ENCODE measurements at regions not wholly inside any gene's neighbourhood (a gene's known extent, or its start where the extent isn't known, plus 50 kb on each side); places are given as distances from the start of the nearest gene placed in this dataset.
"Not testable (repeated sequence)": the region's sequence is repeated elsewhere in the genome, so short reads cannot be mapped to it uniquely, and the experiment has no call there.

DNA sequence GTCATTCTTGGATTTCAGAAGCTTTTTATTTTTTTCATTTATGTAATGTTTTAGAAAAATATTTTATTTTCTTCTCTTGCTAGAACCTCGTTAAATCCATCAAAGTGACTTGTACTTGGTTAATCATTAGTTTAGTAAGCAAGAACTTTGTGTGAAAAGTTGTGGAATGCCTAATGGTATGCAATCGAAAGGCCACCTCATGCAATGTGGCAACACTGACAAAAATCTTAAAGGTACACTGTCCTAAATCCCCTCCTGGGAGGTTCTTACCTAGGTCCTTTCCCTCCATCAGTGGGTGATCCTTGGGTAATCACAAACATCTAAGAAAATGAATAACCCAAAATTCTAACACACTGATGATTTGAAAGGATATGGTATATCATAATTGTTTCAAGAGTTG lies 304.2 kb downstream of the DNAH5 start:
- DNase-seq: no peak

DNA sequence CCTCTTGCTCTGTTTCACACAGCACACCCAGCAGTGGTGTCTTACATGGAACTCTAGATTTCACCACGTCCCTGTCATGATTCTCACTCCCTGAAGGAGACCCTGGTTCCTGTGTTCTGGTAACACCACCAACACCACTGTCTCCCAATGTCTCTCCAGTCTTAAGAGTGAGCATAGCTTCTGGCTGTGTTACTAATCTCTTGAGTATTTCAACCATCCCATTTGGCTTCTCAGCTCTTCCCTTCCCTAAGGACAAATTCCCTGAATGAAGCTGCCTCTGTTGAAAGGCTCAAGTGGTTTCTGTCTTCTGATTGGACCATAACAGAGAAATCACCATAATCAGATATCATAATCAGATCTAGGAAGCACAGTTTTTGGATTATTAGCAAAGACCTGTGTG lies 311.8 kb downstream of the DNAH5 start:
- no peak for DNase-seq

DNA sequence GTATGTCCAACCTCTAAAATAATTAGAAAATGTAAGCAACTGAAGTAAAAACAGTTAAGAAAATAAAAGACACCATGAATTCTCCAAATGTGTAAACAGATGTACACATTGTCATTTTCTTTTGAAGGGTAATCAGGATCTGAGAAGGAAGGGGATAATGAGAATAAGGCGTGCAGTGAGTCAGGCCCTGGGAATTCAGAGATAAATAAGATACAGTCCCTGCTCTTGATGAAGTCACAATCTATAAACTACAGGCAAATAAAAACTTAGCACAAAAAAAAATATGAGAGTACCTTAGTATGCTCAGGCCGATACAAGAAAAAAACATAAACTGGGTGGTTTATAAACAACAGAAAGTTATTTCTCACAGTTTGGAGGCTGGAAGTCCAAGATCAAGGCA lies 315.3 kb downstream of the DNAH5 start:
- DNase-seq: no peak

DNA sequence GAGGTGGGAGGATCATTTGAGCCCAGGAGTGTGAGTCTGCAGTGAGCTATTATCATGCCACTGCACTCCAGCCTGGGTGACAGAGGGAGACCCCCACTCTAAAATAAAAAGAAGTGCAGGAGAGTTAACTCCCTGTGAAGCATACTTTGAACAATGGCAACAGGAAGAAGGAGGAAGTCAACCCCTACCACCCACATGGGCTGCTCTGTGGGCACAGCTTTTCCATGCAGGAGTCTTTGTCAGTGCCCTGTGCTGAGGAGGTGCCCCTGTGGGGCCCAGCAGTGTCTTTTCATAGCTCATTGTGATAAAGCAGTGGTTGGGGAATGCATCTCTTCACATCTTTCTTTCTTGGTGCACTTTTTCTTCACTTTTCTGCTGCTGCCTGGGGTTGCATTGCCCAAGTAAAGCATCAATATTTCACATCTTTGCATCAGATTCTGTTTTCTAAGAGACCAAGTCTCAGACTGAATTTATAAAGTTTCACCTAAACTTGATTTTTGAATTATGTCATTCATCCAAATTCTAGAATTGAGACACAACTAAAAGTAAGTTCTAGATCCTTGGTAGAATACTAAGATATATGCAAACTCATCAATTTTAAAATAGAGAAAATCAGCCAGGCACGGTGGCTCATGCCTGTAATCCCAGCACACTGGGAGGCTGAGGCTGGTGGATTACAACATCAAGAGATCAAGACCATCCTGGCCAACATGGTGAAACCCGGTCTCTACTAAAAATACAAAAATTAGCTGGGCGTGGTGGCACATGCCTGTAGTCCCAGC lies 316.6 kb downstream of the DNAH5 start:
- no peak for DNase-seq

DNA sequence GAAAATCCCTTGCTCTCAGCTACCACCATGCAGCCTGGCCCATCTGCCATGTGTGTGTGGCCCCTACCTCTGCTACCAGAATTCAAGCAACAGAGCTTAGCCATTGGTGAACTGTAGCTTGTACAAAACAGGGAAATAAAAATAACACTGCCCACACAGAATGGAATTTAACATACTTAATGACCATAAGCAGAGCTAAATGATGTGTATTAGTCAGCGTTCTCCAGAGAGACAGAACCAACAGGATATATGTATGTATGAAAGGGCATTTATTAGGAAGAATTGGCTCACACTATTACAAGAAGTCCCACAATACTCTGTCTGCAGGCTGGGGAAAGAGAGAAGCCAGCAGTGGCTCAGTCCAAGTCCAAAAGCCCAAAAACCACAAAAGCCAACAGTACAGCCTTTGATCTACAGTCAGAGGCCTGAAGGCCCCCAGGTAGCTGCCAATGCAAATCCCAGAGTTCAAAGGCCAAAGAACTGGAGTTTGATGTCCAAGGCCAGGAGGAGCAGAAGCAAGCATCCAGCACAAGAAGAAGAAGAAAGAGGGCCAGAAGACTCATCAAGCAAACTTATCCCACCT lies 318.8 kb downstream of the DNAH5 start:
- no peak for DNase-seq

DNA sequence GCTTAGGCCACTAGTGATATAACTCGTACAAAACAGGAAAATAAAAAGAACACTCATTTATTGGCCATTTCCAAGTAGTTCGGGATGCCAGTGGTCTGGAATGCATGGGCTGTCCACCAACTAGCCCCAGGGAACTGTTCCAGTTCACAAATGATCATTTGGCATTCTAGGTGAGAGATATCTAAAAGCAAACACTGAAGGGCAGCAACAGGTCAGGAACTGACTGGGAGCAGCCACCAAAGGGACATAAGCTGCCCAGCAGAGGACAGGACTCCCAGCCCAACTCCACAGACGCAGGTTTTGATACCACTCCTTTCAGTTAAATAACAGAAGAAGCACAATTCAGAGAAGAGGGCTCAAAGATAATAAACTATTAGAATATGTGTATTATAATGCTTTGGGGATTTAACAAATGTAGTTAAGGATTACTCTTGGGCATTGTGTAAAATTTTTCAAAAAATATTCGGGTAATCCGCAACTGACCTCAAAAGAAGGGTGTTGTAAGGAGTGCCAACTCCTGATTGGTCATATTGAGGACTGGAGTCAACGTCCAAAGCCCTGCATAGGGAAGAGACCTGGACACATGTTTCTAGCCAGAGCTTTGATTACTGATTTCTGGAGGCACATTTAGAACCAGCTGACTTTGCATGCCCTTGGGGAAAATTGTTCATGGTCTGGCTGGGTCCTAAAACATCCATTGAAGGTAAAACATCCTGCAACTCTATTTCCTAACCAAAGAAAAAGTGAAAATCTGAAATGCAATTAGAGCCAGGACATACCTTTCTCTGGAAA lies 320.0 kb downstream of the DNAH5 start:
- DNase-seq: no peak

DNA sequence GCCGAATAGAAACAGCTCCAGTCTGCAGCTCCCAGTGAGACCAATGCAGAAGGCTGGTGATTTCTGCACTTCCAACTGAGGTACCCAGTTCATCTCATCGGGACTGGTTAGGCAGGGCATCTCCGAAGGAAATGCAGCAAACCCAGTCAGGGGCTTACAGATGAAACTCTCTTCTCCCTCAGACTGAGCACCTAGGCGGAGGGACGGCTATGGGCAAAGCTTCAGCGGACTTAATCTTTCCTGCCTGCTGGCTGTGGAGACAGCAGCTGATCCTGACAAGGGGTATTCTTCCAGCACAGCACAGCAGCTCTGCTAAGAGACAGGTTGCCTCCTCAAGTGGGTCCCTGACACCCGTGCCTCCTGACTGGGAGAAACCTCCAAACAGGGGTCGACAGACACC lies 330.9 kb downstream of the DNAH5 start:
- no peak for DNase-seq

DNA sequence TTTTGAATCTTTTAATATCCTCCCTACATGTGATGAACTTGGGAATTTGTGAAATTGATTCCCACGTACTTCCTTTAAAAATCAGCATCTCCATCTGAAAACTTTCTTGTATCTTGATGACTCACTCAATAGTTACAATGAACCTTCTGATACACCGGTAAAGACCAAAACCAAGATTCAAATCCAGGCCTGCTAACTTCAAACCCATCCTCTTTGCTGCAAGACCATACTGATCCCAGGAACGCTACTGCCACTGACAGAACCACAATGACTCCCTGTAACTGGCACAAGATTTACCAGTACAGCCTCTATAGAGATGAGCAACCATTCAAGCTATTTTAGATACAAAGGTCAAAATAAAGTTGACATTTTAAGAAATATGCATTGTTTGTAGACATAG lies 332.9 kb downstream of the DNAH5 start:
- no peak for DNase-seq

DNA sequence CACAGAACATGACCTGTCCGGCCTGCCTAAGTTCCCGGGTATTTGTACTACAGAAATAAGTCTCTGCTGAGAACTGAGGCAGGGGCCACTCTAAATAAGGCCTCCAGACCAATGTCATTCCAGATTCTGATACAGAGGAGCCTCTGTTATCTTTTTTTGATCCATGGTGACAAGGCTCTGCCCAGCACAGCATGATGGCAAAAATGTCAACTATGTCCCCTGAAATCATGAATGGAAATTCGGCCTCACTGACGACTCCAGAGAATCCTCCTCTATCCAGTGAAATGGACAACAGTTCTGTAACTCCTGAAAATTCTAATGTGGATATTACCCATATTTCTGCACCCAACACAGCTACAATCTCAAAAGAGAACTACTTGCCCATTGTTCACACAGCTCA lies 335.0 kb downstream of the DNAH5 start:
- DNase-seq: no peak

DNA sequence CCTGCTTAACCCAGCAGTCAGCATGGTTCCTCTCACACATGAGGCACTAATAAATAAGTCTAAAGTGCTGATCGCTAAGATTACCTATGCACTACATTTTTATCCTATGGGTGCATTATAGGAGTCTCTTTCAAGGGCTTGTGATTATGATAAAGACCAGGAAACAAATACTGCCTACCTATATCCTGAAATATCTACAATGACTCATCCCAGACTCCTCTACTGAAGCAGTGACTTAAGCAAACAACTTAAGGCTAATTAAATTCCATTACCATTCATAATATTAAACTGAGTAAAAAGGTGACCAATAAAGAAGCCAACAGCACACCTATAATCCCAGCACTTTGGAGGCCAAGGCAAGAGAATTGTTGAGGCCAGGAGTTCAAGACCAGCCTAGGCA lies 338.4 kb downstream of the DNAH5 start:
- DNase-seq: no peak

DNA sequence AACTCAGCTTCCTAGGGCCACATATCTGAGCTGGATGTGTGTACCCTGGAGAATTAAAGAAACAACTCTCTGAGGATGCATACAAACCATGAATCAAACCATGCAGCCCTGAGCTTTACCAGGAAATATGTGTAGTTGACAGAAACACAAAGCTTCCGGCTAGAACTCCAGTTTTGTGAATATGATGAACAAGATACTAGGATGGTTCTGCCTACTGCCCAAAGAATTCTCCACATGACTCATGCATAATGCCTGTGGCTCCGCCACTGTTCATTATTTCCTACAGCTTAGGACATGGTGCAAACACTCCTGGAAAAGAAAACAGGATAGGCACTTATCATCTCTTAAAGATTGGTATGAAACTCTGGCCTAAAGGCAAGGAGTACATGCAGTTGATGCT lies 343.4 kb downstream of the DNAH5 start:
- no peak for DNase-seq

DNA sequence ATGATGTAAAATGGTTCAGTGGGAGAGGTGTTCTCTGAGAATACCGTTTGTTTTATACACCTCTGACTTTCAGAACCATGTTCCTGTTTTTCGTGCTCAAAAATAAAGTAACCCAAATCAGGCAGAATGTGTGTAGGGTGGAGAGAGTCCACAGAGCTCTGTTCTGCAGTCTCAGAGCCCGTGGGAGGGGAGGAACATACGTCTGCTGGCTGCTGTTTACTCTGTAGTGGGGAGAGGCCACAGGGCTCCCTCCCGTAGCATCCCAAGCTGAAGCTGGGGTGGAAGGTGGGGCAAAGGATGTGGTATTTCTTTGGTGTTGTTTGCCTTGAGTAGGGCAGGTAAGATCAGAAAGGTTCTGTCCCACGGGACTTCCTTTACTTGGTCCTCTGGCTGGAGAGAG lies 348.5 kb downstream of the DNAH5 start:
- DNase-seq: no peak

DNA sequence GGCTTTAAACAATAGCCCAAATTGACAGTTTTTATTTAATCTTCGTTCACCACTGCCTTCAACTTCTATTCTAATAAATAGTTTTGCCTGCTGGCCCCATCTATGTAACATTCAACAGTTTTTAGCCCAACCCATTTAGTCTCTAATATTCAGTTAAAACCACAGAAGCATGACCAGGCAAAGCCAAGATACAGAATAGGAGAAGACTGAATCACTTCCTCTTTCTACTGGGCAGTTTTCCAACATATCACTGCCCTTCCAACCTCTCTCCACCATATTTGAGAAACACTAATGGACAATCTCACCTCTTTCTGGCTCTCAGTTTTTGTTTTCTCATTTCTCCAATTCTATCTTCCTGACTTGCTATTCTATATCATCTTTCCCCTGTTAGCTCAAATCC lies 352.9 kb downstream of the DNAH5 start:
- DNase-seq: no peak

DNA sequence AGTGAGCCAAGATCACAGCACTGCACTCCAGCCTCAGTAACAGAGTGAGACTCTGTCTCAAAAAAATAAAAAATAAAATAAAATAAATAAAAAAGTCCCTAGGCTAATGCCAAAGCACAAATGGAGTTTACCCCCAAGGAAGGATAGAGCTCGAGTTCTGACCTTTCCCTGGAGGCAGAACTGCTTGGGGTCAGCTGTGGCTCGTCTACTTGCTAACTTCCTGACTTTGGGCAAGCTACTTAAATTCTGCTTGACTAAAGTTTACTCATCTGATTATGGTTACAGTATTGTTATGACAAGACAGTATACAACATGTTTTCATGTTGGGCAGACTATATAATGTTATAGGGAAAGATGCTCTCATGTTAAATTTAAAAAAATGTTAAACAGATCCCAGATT lies 359.2 kb downstream of the DNAH5 start:
- no peak for DNase-seq

DNA sequence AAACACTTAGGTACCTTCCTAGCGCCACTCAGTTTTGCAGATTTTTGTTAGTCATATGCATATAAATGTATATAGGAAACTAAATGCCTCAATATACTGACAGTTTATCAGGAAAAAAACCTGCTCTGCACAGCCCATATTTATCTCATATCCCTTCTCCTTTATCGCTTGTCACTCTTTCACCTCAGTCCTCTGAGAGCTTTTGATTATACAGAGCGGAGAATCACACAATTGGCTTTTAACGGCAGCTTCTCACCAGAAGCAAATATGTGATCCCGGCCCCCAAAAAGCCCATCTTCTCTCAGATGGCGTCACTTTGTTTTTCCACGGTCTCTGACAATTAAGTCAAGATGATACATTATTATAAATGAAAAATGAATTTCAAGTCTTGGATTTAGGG lies 362.6 kb downstream of the DNAH5 start:
- no peak for DNase-seq

DNA sequence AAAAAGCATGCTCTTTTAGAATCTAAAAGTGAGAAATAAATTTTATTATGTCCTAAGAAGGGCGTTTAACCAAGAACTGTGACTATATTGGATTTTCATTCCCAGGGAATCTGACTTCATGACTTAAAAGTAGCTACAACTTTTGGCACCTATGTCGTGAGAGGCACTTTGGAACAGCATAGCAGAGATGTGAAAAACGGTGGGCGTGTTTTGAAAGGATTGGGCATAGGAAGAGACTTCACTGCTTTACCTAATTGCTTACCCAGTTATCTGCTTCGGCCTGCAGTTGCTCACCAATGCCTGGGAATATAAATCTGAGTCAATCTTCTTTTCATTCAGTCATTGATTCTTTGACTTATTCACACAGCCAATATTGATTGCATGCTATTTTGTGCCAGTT lies 363.4 kb downstream of the DNAH5 start:
- no peak for DNase-seq

DNA sequence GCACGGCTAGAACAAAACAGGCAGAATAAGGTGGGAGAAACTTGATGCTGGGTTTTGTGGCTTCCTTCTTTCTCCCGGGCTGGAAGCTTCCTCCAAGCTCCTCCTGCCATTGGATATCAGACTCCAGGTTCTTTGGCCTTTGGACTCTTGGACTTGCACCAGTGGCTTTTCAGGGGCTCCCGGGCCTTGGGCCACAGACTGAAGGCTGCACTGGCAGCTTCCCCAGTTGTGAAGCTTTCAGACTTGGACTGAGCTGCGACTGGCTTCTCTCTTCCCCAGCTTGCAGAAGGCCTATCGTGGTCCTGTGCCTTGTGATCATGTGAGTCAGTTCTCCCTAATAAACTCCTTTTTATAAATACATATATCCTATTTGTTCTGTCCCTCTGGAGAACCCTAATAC lies 364.4 kb downstream of the DNAH5 start:
- no peak for DNase-seq

DNA sequence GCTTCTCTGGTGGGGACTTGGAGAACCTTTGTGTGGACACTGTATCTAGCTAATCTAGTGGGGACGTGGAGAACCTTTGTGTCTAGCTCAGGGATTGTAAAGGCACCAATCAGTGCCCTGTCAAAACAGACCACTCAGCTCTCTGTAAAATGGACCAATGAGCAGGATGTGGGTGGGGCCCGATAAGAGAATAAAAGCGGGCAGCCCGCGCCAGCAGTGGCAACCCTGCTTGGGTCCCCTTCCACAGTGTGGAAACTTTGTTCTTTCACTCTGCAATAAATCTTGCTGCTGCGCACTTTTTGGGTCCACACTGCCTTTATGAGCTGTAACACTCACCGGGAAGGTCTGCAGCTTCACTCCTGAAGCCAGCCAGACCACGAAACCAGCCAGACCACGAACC lies 365.4 kb downstream of the DNAH5 start:
- not testable (repeated sequence) for DNase-seq

DNA sequence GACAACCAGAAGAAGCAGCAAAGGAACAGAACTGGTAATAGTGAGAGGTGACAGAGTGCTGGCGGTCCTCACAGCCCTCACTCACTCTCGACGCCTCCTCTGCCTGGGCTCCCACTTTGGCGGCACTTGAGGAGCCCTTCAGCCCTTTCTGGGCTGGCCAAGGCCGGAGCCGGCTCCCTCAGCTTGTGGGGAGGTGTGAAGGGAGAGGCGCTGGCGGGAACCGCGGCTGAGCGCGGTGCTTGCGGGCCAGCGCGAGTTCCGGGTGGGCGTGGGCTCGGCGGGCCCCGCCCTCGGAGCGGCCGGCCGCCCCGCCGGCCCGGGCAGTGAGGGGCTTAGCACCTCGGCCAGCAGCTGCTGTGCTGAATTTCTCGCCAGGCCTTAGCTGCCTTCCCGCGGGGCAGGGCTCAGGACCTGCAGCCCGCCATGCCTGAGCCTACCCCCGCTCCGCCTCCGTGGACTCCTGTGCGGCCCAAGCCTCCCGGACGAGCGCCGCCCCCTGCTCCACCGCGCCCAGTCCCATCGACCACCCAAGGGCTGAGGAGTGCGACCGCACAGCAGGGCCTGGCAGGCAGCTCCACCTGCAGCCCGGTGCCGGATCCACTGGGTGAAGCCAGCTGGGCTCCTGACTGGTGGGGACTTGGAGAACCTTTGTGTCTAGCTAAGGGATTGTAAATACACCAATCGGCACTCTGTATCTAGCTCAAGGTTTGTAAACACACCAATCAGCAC lies 366.0 kb downstream of the DNAH5 start:
- DNase-seq: not testable (repeated sequence)

DNA sequence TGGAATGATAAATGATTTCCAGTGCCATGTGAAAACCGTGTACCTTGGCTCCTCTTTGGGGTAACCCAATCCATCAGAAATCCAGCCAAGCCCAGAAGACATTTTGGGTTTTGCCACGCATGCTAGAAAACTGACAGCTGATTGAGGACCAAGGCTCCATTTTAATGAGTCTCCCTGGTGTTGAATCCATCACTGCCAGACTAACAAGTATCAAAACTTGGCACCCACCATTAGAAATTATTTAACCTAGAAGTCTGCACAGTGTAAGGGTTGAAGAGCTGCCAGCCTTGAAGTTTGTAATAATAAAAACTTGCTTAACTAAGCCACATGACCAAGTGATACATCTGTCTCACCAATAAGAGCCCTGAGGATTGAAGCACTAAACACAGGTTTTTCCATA lies 369.9 kb downstream of the DNAH5 start:
- DNase-seq: no peak

DNA sequence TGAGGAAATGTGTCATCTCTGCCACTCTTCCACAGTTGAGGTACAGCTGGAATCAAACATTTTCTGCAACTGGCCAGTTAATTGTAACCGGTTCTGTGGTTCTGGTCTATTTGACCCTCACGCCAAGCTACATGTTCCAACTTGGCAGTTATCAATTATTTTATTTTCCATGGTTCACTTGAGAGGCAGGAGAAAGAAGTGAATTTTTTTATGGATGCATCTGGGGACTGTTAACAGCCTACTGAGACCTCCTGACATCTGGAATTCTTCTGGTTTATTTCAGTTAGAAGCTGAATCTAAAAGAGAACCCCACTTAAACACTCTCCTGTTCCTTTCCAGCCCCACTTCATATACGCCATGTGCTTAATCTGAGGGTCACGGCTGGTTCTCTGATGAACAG lies 372.3 kb downstream of the DNAH5 start:
- DNase-seq: no peak

DNA sequence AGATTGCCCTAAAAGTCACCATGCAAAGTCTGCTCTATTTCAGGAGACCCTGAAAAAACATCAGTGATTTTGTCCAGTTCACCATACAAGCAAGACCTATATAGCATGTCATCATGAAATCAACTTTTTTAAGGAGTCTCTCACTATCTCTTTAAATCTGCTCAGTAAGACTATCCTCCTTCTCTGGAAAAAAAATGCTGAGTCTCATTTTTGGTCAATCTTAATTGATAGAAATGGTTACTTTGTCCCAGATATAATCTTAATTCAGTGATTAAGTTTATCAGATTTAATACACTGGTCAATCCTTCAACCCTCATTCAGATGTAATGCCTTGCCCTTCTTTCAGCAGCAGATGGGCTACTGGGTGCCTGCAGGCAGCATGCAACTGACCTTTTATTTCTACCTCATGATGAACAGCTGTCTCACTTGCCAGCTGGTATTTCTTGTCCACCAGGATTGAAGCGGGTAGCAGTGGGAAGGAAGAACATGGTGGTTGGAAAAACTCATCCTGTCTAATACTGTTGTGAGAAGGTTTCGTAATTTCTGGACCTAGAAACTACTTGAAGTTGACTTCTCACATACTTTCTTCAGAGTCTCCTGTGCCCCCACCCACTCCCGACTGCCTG lies 375.3 kb downstream of the DNAH5 start:
- DNase-seq: no peak

DNA sequence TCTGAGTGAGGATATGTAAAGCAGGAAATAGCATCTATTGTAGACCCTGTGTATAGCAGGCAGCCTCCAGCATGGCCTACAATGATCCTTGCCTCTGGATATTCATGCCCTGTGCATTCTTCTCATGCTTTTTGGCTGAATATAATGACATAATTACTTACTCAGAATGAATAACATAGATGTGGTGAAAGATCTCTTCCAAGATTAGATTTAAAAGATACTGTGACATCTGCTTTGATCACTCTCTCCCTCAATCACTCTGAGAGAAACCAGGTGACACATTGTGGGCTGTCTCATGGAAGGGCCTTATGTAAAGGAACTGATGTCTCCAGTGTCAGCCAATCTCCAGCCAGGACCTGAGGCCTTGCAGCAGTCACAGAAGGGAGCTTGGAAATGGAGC lies 376.7 kb downstream of the DNAH5 start:
- no peak for DNase-seq

Measured in bone marrow (tissue), 2 donors.